H1 (cell line): ENCODE measurements at regions not wholly inside any gene's neighbourhood (a gene's known extent, or its start where the extent isn't known, plus 50 kb on each side); places are given as distances from the start of the nearest gene placed in this dataset.

ENCODE experiments used
- CTCF ChIA-PET: fragments of 300-600 bp; sonication (Branson Sonifier 250); formaldehyde crosslinking; loops from one replicate; lab custom pipeline; 2021; ENCODE audit not compliant: partially characterized antibody; lab: Charles Lee
- POLR2A ChIA-PET: fragments of 300-600 bp; sonication (Branson Sonifier 250); formaldehyde crosslinking; loops from one replicate; lab custom pipeline; 2021; ENCODE audit warnings: inconsistent platforms; ENCODE audit not compliant: partially characterized antibody; lab: Charles Lee
- DNase-seq, 2 experiments: peaks; one replicate each; pipeline versions ENCODE4 v3.0.0 to v3.0.0-alpha.2; 2010 to 2022; ENCODE audit warnings: low spot score in 2 of 2, low read depth in 1 of 2, mixed read lengths in 1 of 2
- FAIRE-seq: peaks from 2 replicates; lab custom pipeline; 2011; peaks lifted over from hg19 to GRCh38; lab: Jason Lieb, UNC
- H2AFZ ChIP-seq: 2 replicates; pipeline ENCODE4 v1.8.1; 2012; ENCODE audit warnings: low read length, inconsistent platforms
- H2AK5ac ChIP-seq: 2 replicates; pipeline ENCODE4 v1.6.1; 2013; ENCODE audit warnings: low read depth, low read length
- H2BK120ac ChIP-seq: replicated peaks from 2 replicates; pipeline ENCODE3; 2013; ENCODE audit warnings: low read depth, low read length, inconsistent platforms
- H2BK12ac ChIP-seq: 2 replicates; pipeline ENCODE4 v1.6.1; 2013; ENCODE audit warnings: low read depth, low read length
- H2BK15ac ChIP-seq: 2 replicates; pipeline ENCODE4 v1.6.1; 2013; ENCODE audit warnings: low read length
- H2BK20ac ChIP-seq: 2 replicates; pipeline ENCODE4 v1.6.1; 2013; ENCODE audit warnings: low read length
- H2BK5ac ChIP-seq: 2 replicates; pipeline ENCODE4 v1.6.1; 2013; ENCODE audit warnings: low read depth, low read length
- H3K14ac ChIP-seq: 2 replicates; pipeline ENCODE4 v1.6.1; 2013; ENCODE audit warnings: inconsistent platforms; ENCODE audit not compliant: insufficient read length
- H3K18ac ChIP-seq: 2 replicates; pipeline ENCODE4 v1.6.1; 2013; ENCODE audit warnings: low read length; ENCODE audit errors: extremely low read depth
- H3K23ac ChIP-seq: 2 replicates; pipeline ENCODE4 v1.6.1; 2013; ENCODE audit warnings: inconsistent platforms; ENCODE audit not compliant: insufficient read length
- H3K23me2 ChIP-seq: 2 replicates; pipeline ENCODE4 v1.6.1; 2013; ENCODE audit warnings: low read depth, low read length
- H3K27ac ChIP-seq: 2 replicates; pipeline ENCODE4 v1.6.1; 2011; ENCODE audit warnings: low read depth, low read length, inconsistent platforms
- H3K27me3 ChIP-seq, 4 experiments: replicated peaks in 1 of 4; 1 replicate in 1 of 4; 2 replicates in 3 of 4; pipeline versions ENCODE4 v1.6.1 to v1.8.1; 2011 to 2013; ENCODE audit warnings: low read length in 3 of 4, mild to moderate bottlenecking in 3 of 4, inconsistent platforms in 2 of 4, mixed read lengths in 2 of 4, moderate library complexity in 1 of 4; ENCODE audit not compliant: control insufficient read depth in 3 of 4, insufficient read depth in 3 of 4; ENCODE audit errors: extremely low read depth in 1 of 4
- H3K36me3 ChIP-seq, 4 experiments: 2 replicates each; pipeline versions ENCODE4 v1.6.1 to v1.8.1; 2011 to 2013; ENCODE audit warnings: mild to moderate bottlenecking in 4 of 4, low read length in 3 of 4, moderate library complexity in 2 of 4, control low read depth in 1 of 4, inconsistent platforms in 1 of 4; ENCODE audit not compliant: insufficient read depth in 4 of 4, control insufficient read depth in 2 of 4
- H3K4ac ChIP-seq: replicated peaks from 2 replicates; pipeline ENCODE3; 2013; ENCODE audit warnings: low read length, low read depth, mixed read lengths, inconsistent platforms; ENCODE audit not compliant: insufficient read length
- H3K4me1 ChIP-seq, 4 experiments: replicated peaks in 1 of 4; 1 replicate in 1 of 4; 2 replicates in 3 of 4; pipeline versions ENCODE4 v1.6.1 to v1.8.1; 2011 to 2013; ENCODE audit warnings: low read length in 3 of 4, inconsistent platforms in 2 of 4, mixed read lengths in 1 of 4; ENCODE audit not compliant: insufficient read depth in 4 of 4, control insufficient read depth in 3 of 4
- H3K4me2 ChIP-seq, 2 experiments: 2 replicates each; pipeline versions ENCODE4 v1.6.1 to v1.8.1; 2011 to 2013; ENCODE audit warnings: low read depth in 2 of 2, low read length in 2 of 2, control low read depth in 1 of 2, inconsistent platforms in 1 of 2, mild to moderate bottlenecking in 1 of 2; ENCODE audit not compliant: insufficient read depth in 1 of 2
- H3K4me3 ChIP-seq, 4 experiments: fragments of 200-600, 300-600 bp in 1 of 4; sonication (generic), shearing (Covaris generic), sonication (Bioruptor Twin) in 1 of 4; 2 replicates each; pipeline versions ENCODE4 v1.5.1 to v1.8.1; 2011 to 2016; ENCODE audit warnings: low read length in 4 of 4, low read depth in 3 of 4, control low read depth in 2 of 4, inconsistent platforms in 2 of 4, mild to moderate bottlenecking in 2 of 4, mixed read lengths in 1 of 4, moderate library complexity in 1 of 4; ENCODE audit not compliant: insufficient read depth in 2 of 4; ENCODE audit errors: extremely low read depth in 1 of 4
- H3K56ac ChIP-seq: replicated peaks from 2 replicates; pipeline ENCODE3; 2013; ENCODE audit warnings: low read depth, mild to moderate bottlenecking, mixed read lengths, low read length, inconsistent platforms; ENCODE audit not compliant: insufficient read length
- H3K79me1 ChIP-seq: 2 replicates; pipeline ENCODE4 v1.6.1; 2013; ENCODE audit warnings: low read depth, low read length, control low read depth
- H3K79me2 ChIP-seq, 2 experiments: 2 replicates each; pipeline versions ENCODE4 v1.6.1 to v1.8.1; 2012 to 2013; ENCODE audit warnings: low read length in 2 of 2, mild to moderate bottlenecking in 2 of 2, inconsistent platforms in 1 of 2; ENCODE audit not compliant: insufficient read depth in 2 of 2, control insufficient read depth in 1 of 2
- H3K9ac ChIP-seq, 4 experiments: replicated peaks in 1 of 4; 1 replicate in 1 of 4; 2 replicates in 3 of 4; pipeline versions ENCODE4 v1.6.1 to v1.8.1; 2011 to 2013; ENCODE audit warnings: low read depth in 3 of 4, low read length in 3 of 4, control low read depth in 2 of 4, mild to moderate bottlenecking in 2 of 4, moderate library complexity in 2 of 4, inconsistent platforms in 1 of 4; ENCODE audit errors: extremely low read depth in 1 of 4
- H3K9me3 ChIP-seq, 2 experiments: 2 replicates each; pipeline versions ENCODE4 v1.6.1 to v1.8.1; 2012 to 2013; ENCODE audit warnings: mild to moderate bottlenecking in 2 of 2, moderate library complexity in 2 of 2, control low read depth in 1 of 2, inconsistent platforms in 1 of 2, low read depth in 1 of 2, low read length in 1 of 2, mixed read lengths in 1 of 2; ENCODE audit not compliant: insufficient read depth in 2 of 2
- H4K20me1 ChIP-seq, 2 experiments: replicated peaks in 1 of 2; 2 replicates each; pipeline versions ENCODE3 to v1.8.1; 2011 to 2013; ENCODE audit warnings: inconsistent platforms in 2 of 2, low read length in 2 of 2, mild to moderate bottlenecking in 1 of 2; ENCODE audit not compliant: insufficient read depth in 2 of 2, control insufficient read depth in 1 of 2
- H4K5ac ChIP-seq: 2 replicates; pipeline ENCODE4 v1.6.1; 2013; ENCODE audit warnings: low read length, low read depth, mixed read lengths, inconsistent platforms; ENCODE audit not compliant: insufficient read length
- H4K8ac ChIP-seq: 2 replicates; pipeline ENCODE4 v1.8.0; 2013; ENCODE audit warnings: mild to moderate bottlenecking, moderate library complexity, low read length, inconsistent platforms; ENCODE audit not compliant: insufficient read depth; ENCODE audit errors: extremely low read depth
- H4K91ac ChIP-seq: replicated peaks from 2 replicates; pipeline ENCODE3; 2013; ENCODE audit warnings: low read length, mixed read lengths, inconsistent platforms; ENCODE audit not compliant: insufficient read length
- ASH2L ChIP-seq: fragments of 200-600, 300-600 bp; sonication (generic); IDR thresholded peaks from one replicate; pipeline ENCODE4 v1.7.1; 2017; ENCODE audit warnings: low read length
- ATF3 ChIP-seq: IDR thresholded peaks from 2 replicates; pipeline ENCODE4 v1.6.1; 2011; ENCODE audit warnings: low read depth, mild to moderate bottlenecking, low read length; ENCODE audit not compliant: insufficient read depth
- BRCA1 ChIP-seq: IDR thresholded peaks from 2 replicates; pipeline ENCODE4 v1.6.1; 2012; ENCODE audit warnings: low read depth, low read length, improper control_type of control experiment
- CHD1 ChIP-seq: IDR thresholded peaks from 2 replicates; pipeline ENCODE4 v1.6.1; 2012; ENCODE audit warnings: low read depth, low read length, improper control_type of control experiment
- CHD2 ChIP-seq: IDR thresholded peaks from 2 replicates; pipeline ENCODE4 v1.6.1; 2012; ENCODE audit warnings: low read length, improper control_type of control experiment
- CREB1 ChIP-seq: IDR thresholded peaks from 2 replicates; pipeline ENCODE4 v1.6.1; 2012; ENCODE audit warnings: inconsistent platforms
- CTCF ChIP-seq, 3 experiments: IDR thresholded peaks; 1 replicate in 2 of 3; 2 replicates in 1 of 3; pipeline versions ENCODE4 v1.5.1 to v1.6.1; 2011; ENCODE audit warnings: low read length in 3 of 3, mild to moderate bottlenecking in 3 of 3, inconsistent platforms in 2 of 3, low read depth in 1 of 3, moderate library complexity in 1 of 3; ENCODE audit not compliant: insufficient read depth in 1 of 3; ENCODE audit errors: control extremely low read depth in 1 of 3
- GTF2F1 ChIP-seq: IDR thresholded peaks from 2 replicates; pipeline ENCODE4 v1.6.1; 2012; ENCODE audit warnings: low read depth, low read length, improper control_type of control experiment, borderline replicate concordance
- KDM1A ChIP-seq: fragments of 200-600, 300-600 bp; sonication (generic); IDR thresholded peaks from 2 replicates; pipeline ENCODE4 v1.7.1; 2016; ENCODE audit warnings: mild to moderate bottlenecking, low read length, borderline replicate concordance
- MAX ChIP-seq: IDR thresholded peaks from 2 replicates; pipeline ENCODE4 v1.6.1; 2012; ENCODE audit warnings: inconsistent platforms
- SIX5 ChIP-seq: IDR thresholded peaks from 2 replicates; pipeline ENCODE4 v1.6.1; 2011; ENCODE audit warnings: mild to moderate bottlenecking, low read depth, low read length
- ZNF274 ChIP-seq: IDR thresholded peaks from 2 replicates; pipeline ENCODE4 v1.7.0; 2012; ENCODE audit warnings: low read length, borderline replicate concordance; ENCODE audit errors: extremely low read depth
- WGBS, 2 experiments: shearing (Covaris generic) in 1 of 2; methylation state at CpG; one replicate each; pipeline versions ENCODE4 v1.1.6 to v1.1.7; 2013 to 2015; ENCODE audit warnings: low lambda C conversion rate in 2 of 2, mixed read lengths in 2 of 2, inconsistent platforms in 1 of 2, low coverage in 1 of 2, missing lambda C conversion rate in 1 of 2; ENCODE audit not compliant: insufficient replicate concordance in 2 of 2, insufficient coverage in 1 of 2, insufficient read length in 1 of 2; ENCODE audit errors: extremely low coverage in 1 of 2, missing lambda C conversion rate in 1 of 2; 5-methylcytosine and 5-hydroxymethylcytosine counted together

GRCh38 chr6:47392251-47392650 is 82.5 kb upstream of the TNFRSF21 start:
- H3K4ac ChIP-seq = no peak overlapping the region
- H3K36me3 ChIP-seq = no peaks in the 10 kb centered on the region
- H3K9me3 ChIP-seq = no peaks in the 10 kb centered on the region
- 75% methylated on average over 1 of the region's 1 CpG; no CpG with 5 or more reads in 1 of the 2 experiments for WGBS, 2 experiments
- H3K27ac ChIP-seq = no peak overlapping the region
- H3K79me2 ChIP-seq = no peaks in the 10 kb centered on the region
- H3K14ac ChIP-seq = no peak overlapping the region
- ChIA-PET POLR2A (interaction anchor here (1.4 kb wide), 1 partner anchor 28 kb away, joined by 3 read pairs; no protein-coding TSS in a partner anchor), CTCF (interaction anchor here (0.9 to 2.5 kb wide), 3 partner anchors 22 to 295 kb away, joined by 3 to 10 read pairs (median 3); no protein-coding TSS in a partner anchor)
- H3K4me2 ChIP-seq = no peak overlapping the region
- H3K56ac ChIP-seq = no peak overlapping the region
- H3K18ac ChIP-seq = no peak overlapping the region
- peaks cover 0 to 2% (median 0%) of the 10 kb centered on the region in 4 experiments; a peak in 2 of 7 replicates for H3K4me1 ChIP-seq
- H2BK120ac ChIP-seq = no peak overlapping the region
- H3K23me2 ChIP-seq = no peaks in the 10 kb centered on the region
- no peak overlapping the region for H3K9ac ChIP-seq
- H4K8ac ChIP-seq = no peak overlapping the region
- DNase-seq = no peak
- H4K5ac ChIP-seq = no peak overlapping the region
- TF ChIP-seq KDM1A (no peak), MAX (no peak), CREB1 (no peak), BRCA1 (no peak), CTCF (IDR thresholded peaks at IDR 0.05; ENCODE audit: control extremely low read depth in 1 of 3, insufficient read depth in 1 of 3, low read depth in 1 of 3, low read length in 3 of 3) (no peak), CHD2 (no peak), ATF3 (no peak), GTF2F1 (no peak), CHD1 (no peak), SIX5 (no peak), ZNF274 (no peak), ASH2L (no peak)
- H2BK12ac ChIP-seq = no peak overlapping the region
- no peak overlapping the region for H2AK5ac ChIP-seq
- H2BK15ac ChIP-seq = peak overlapping the region; percentile 48; the same call in 1 of the 2 replicates
- no peak overlapping the region for H2BK20ac ChIP-seq
- FAIRE-seq = peak; percentile 7
- H3K79me1 ChIP-seq = no peaks in the 10 kb centered on the region
- no peaks in the 10 kb centered on the region for H4K20me1 ChIP-seq
- H2BK5ac ChIP-seq = no peak overlapping the region
- H2AFZ ChIP-seq = 0 out of 2 replicates have a peak overlapping the region, but pooled peaks have one; percentile 4
- no peaks in the 10 kb centered on the region for H3K27me3 ChIP-seq
- no peak overlapping the region for H3K23ac ChIP-seq
- H3K4me3 ChIP-seq = no peak overlapping the region
- H4K91ac ChIP-seq = no peak overlapping the region
